IMR-90 (cell line): ENCODE measurements at regions not wholly inside any gene's neighbourhood (a gene's known extent, or its start where the extent isn't known, plus 50 kb on each side); places are given as distances from the start of the nearest gene placed in this dataset.

Experiments used
- ATAC-seq: fragments of 200-7000 bp; cut with Tn5 transposase; 2 replicates; pipeline ENCODE4 v1.9.1; 2020; ENCODE audit warnings: low read depth, mild to moderate bottlenecking, moderate library complexity
- BruUV-seq: library from RNA; stranded (reverse); fragments of 400-500 nt; replicated peaks from 2 replicates; lab custom pipeline; 2021; lab: Mats Ljungman, UMichigan
- CTCF ChIA-PET: fragments of 300-600 bp; formaldehyde crosslinking; extraction: SDS; loops from one replicate; lab custom pipeline; 2021; ENCODE audit warnings: antibody characterized with exemption; lab: Yijun Ruan, JAX
- POLR2A ChIA-PET: fragments of 300-600 bp; sonication (Branson Sonifier 250); formaldehyde crosslinking; loops from one replicate; lab custom pipeline; 2022; ENCODE audit warnings: antibody characterized with exemption; ENCODE audit not compliant: unreplicated experiment; lab: Charles Lee
- DNase-seq: peaks from one replicate; pipeline ENCODE4 v3.0.0; 2013
- H2AFZ ChIP-seq: replicated peaks from 2 replicates; pipeline ENCODE3; 2013; ENCODE audit warnings: low read length, mild to moderate bottlenecking; ENCODE audit not compliant: poor library complexity
- H2AK5ac ChIP-seq: 2 replicates; pipeline ENCODE4 v1.6.1; 2013; ENCODE audit warnings: low read depth, low read length, inconsistent platforms
- H2AK9ac ChIP-seq: replicated peaks from 2 replicates; pipeline ENCODE3; 2013; ENCODE audit warnings: mild to moderate bottlenecking, low read depth, low read length, moderate library complexity; ENCODE audit not compliant: poor library complexity
- H2BK120ac ChIP-seq: 2 replicates; pipeline ENCODE4 v1.6.1; 2013; ENCODE audit warnings: low read depth, low read length, inconsistent platforms
- H2BK15ac ChIP-seq: 3 replicates; pipeline ENCODE4 v1.6.1; 2013; ENCODE audit warnings: low read depth, low read length, inconsistent platforms
- H2BK20ac ChIP-seq: 2 replicates; pipeline ENCODE4 v1.6.1; 2013; ENCODE audit warnings: low read depth, mild to moderate bottlenecking, inconsistent platforms, low read length, moderate library complexity
- H2BK5ac ChIP-seq: 2 replicates; pipeline ENCODE4 v1.6.1; 2013; ENCODE audit warnings: mild to moderate bottlenecking, low read depth, low read length, inconsistent platforms; ENCODE audit not compliant: poor library complexity, severe bottlenecking
- H3K14ac ChIP-seq: replicated peaks from 2 replicates; pipeline ENCODE4 v1.6.1; 2013; ENCODE audit warnings: low read depth, low read length, inconsistent platforms
- H3K18ac ChIP-seq: 2 replicates; pipeline ENCODE4 v1.6.1; 2013; ENCODE audit warnings: low read depth, low read length, control low read depth
- H3K23ac ChIP-seq: 2 replicates; pipeline ENCODE4 v1.6.1; 2013; ENCODE audit warnings: low read depth, low read length, inconsistent platforms
- H3K27ac ChIP-seq: 2 replicates; pipeline ENCODE4 v1.5.1; 2013; ENCODE audit warnings: mild to moderate bottlenecking, control low read depth, low read length; ENCODE audit not compliant: insufficient read depth
- H3K27me3 ChIP-seq: 2 replicates; pipeline ENCODE4 v1.6.1; 2013; ENCODE audit warnings: low read length; ENCODE audit not compliant: control insufficient read depth, insufficient read depth
- H3K36me3 ChIP-seq: 2 replicates; pipeline ENCODE4 v1.6.1; 2013; ENCODE audit warnings: low read length, mixed read lengths; ENCODE audit not compliant: control insufficient read depth, insufficient read depth
- H3K4ac ChIP-seq: 2 replicates; pipeline ENCODE4 v1.6.1; 2013; ENCODE audit warnings: low read depth, low read length, inconsistent platforms
- H3K4me1 ChIP-seq: 2 replicates; pipeline ENCODE4 v1.6.1; 2013; ENCODE audit warnings: low read length, mixed read lengths; ENCODE audit not compliant: control insufficient read depth, insufficient read depth
- H3K4me2 ChIP-seq: 2 replicates; pipeline ENCODE4 v1.6.1; 2013; ENCODE audit warnings: low read depth, mild to moderate bottlenecking, control low read depth, low read length, moderate library complexity
- H3K4me3 ChIP-seq: 2 replicates; pipeline ENCODE4 v1.5.1; 2013; ENCODE audit warnings: low read depth, mild to moderate bottlenecking, control low read depth, low read length, moderate library complexity; ENCODE audit not compliant: insufficient read depth
- H3K56ac ChIP-seq: 2 replicates; pipeline ENCODE4 v1.6.1; 2013; ENCODE audit warnings: low read length, inconsistent platforms; ENCODE audit not compliant: insufficient read depth; ENCODE audit errors: extremely low read depth
- H3K79me1 ChIP-seq, 2 experiments: 2 replicates each; pipeline ENCODE4 v1.6.1; 2013; ENCODE audit warnings: low read length in 2 of 2, inconsistent platforms in 1 of 2, low read depth in 1 of 2
- H3K9ac ChIP-seq: 2 replicates; pipeline ENCODE4 v1.6.1; 2013; ENCODE audit warnings: low read depth, low read length, control low read depth
- H3K9me1 ChIP-seq: 2 replicates; pipeline ENCODE4 v1.6.1; 2013; ENCODE audit warnings: low read length, inconsistent platforms; ENCODE audit not compliant: insufficient read depth
- H3K9me3 ChIP-seq: 2 replicates; pipeline ENCODE4 v1.6.1; 2013; ENCODE audit warnings: low read length; ENCODE audit not compliant: control insufficient read depth, insufficient read depth
- H4K20me1 ChIP-seq: 2 replicates; pipeline ENCODE4 v1.6.1; 2013; ENCODE audit warnings: low read length, inconsistent platforms; ENCODE audit not compliant: insufficient read depth
- H4K5ac ChIP-seq: 2 replicates; pipeline ENCODE4 v1.6.1; 2013; ENCODE audit warnings: mild to moderate bottlenecking, low read depth, low read length, control low read depth
- H4K8ac ChIP-seq, 2 experiments: 2 replicates each; pipeline ENCODE4 v1.6.1; 2013; ENCODE audit warnings: low read depth in 2 of 2, low read length in 2 of 2, control low read depth in 1 of 2, inconsistent platforms in 1 of 2
- H4K91ac ChIP-seq: 2 replicates; pipeline ENCODE4 v1.6.1; 2013; ENCODE audit warnings: low read depth, low read length, inconsistent platforms; ENCODE audit not compliant: insufficient read depth
- BHLHE40 ChIP-seq: fragments of 150-350 bp; IDR thresholded peaks from 2 replicates; pipeline ENCODE4 v1.6.1; 2016; ENCODE audit warnings: mild to moderate bottlenecking, low read depth, low read length
- CEBPB ChIP-seq: IDR thresholded peaks from 2 replicates; pipeline ENCODE4 v1.6.1; 2012; ENCODE audit warnings: low read depth, low read length, improper control_type of control experiment
- CHD1 ChIP-seq: IDR thresholded peaks from 2 replicates; pipeline ENCODE4 v1.6.1; 2012; ENCODE audit warnings: low read depth, low read length, improper control_type of control experiment
- CTCF ChIP-seq: conservative IDR thresholded peaks from 2 replicates; pipeline ENCODE4 v1.5.1; 2012; ENCODE audit warnings: mild to moderate bottlenecking, low read depth, low read length, improper control_type of control experiment
- ELK1 ChIP-seq: fragments of 150-350 bp; IDR thresholded peaks from 2 replicates; pipeline ENCODE4 v1.6.1; 2016; ENCODE audit warnings: low read depth, mild to moderate bottlenecking, low read length, moderate library complexity, borderline replicate concordance
- FOS ChIP-seq: fragments of 150-350 bp; IDR thresholded peaks from 2 replicates; pipeline ENCODE4 v1.6.1; 2016; ENCODE audit warnings: low read depth, low read length
- MAFK ChIP-seq: IDR thresholded peaks from 2 replicates; pipeline ENCODE4 v1.6.1; 2012; ENCODE audit warnings: low read depth, low read length, improper control_type of control experiment
- MAZ ChIP-seq: IDR thresholded peaks from 2 replicates; pipeline ENCODE4 v1.6.1; 2012; ENCODE audit warnings: low read depth, mild to moderate bottlenecking, low read length, improper control_type of control experiment, moderate library complexity, borderline replicate concordance
- MXI1 ChIP-seq: IDR thresholded peaks from 2 replicates; pipeline ENCODE4 v1.6.1; 2012; ENCODE audit warnings: low read depth, mild to moderate bottlenecking, low read length, moderate library complexity, borderline replicate concordance
- NFE2L2 ChIP-seq: fragments of 150-350 bp; IDR thresholded peaks from 2 replicates; pipeline ENCODE4 v1.6.1; 2016; ENCODE audit warnings: low read depth, mild to moderate bottlenecking, low read length
- POLR2A ChIP-seq: IDR thresholded peaks from 2 replicates; pipeline ENCODE4 v1.6.1; 2012; ENCODE audit warnings: mild to moderate bottlenecking, low read depth, low read length
- RAD21 ChIP-seq: IDR thresholded peaks from 2 replicates; pipeline ENCODE4 v1.6.1; 2012; ENCODE audit warnings: low read length, improper control_type of control experiment
- RCOR1 ChIP-seq: IDR thresholded peaks from 2 replicates; pipeline ENCODE4 v1.6.1; 2012; ENCODE audit warnings: mild to moderate bottlenecking, low read length, improper control_type of control experiment; ENCODE audit not compliant: insufficient replicate concordance
- RFX5 ChIP-seq: IDR thresholded peaks from 2 replicates; pipeline ENCODE4 v1.8.0; 2012; ENCODE audit warnings: low read depth, mild to moderate bottlenecking, low read length, moderate library complexity
- SMC3 ChIP-seq: fragments of 150-350 bp; IDR thresholded peaks from 2 replicates; pipeline ENCODE4 v1.6.1; 2016; ENCODE audit warnings: low read depth, mild to moderate bottlenecking, antibody characterized with exemption, low read length, moderate library complexity
- USF2 ChIP-seq: fragments of 150-350 bp; IDR thresholded peaks from 2 replicates; pipeline ENCODE4 v1.6.1; 2017; ENCODE audit warnings: mild to moderate bottlenecking, antibody characterized with exemption, low read length, low read depth
- WGBS, 2 experiments: methylation state at CpG; one replicate each; pipeline versions ENCODE4 v1.1.5 to v1.1.7; 2013; ENCODE audit warnings: missing lambda C conversion rate in 2 of 2; ENCODE audit not compliant: insufficient read length in 1 of 2; ENCODE audit errors: extremely low coverage in 2 of 2; 5-methylcytosine and 5-hydroxymethylcytosine counted together
- dilution Hi-C: fragments of 300-500 bp; cut with HindIII; formaldehyde crosslinking; loops from one replicate; pipeline ENCODE4 v1.14.3; 2018; ENCODE audit warnings: low sequenced_read_pairs; ENCODE audit not compliant: unreplicated experiment
- in situ Hi-C: fragments of 300-500 bp; cut with MboI; formaldehyde crosslinking; loops from 3 replicates; pipeline ENCODE4 v1.14.3; 2019; ENCODE audit warnings: low sequenced_read_pairs, inconsistent platforms, mixed read lengths
- intact Hi-C: fragments of 100-400 bp; cut with micrococcal nuclease; formaldehyde crosslinking; loops from 2 replicates; pipeline ENCODE4 v1.10.0; 2022

GRCh38 chr16:56081371-56081770 is 109.9 kb upstream of the GNAO1 start:
- DNase-seq: no peak
- Histone ChIP-seq H2BK120ac (no peak overlapping the region), H3K4ac (no peak overlapping the region), H3K18ac (no peak overlapping the region), H3K4me1 (no peaks in the 10 kb centered on the region), H2AK9ac (no peak overlapping the region), H3K9me1 (no peaks in the 10 kb centered on the region), H3K27ac (no peak overlapping the region), H3K14ac (no peak overlapping the region), H4K91ac (no peak overlapping the region), H2AFZ (no peak overlapping the region), H3K4me3 (no peak overlapping the region), H3K27me3 (no peaks in the 10 kb centered on the region), H4K20me1 (no peaks in the 10 kb centered on the region), H3K36me3 (no peaks in the 10 kb centered on the region), H2BK15ac (no peak overlapping the region), H4K8ac (no peak overlapping the region), H2AK5ac (no peak overlapping the region), H3K4me2 (no peak overlapping the region), H3K23ac (no peak overlapping the region), H3K9me3 (no peaks in the 10 kb centered on the region), H3K9ac (no peak overlapping the region), H4K5ac (no peak overlapping the region), H3K56ac (no peak overlapping the region), H2BK5ac (no peak overlapping the region), H3K79me1 (no peaks in the 10 kb centered on the region), H2BK20ac (no peak overlapping the region)
- CTCF ChIA-PET: no interaction called here
- POLR2A ChIA-PET: no interaction called here
- ATAC-seq: no peak
- no CpG with 5 or more reads among the region's 2 CpGs for WGBS, 2 experiments
- TF ChIP-seq CHD1 (no peak), NFE2L2 (no peak), USF2 (no peak), MXI1 (no peak), RAD21 (no peak), RCOR1 (no peak), RFX5 (no peak), ELK1 (no peak), POLR2A (no peak), CTCF (no peak), SMC3 (no peak), MAFK (no peak), FOS (no peak), MAZ (no peak), BHLHE40 (no peak), CEBPB (no peak)
- BruUV-seq: no TSS peak
- dilution Hi-C loops: no loop called here
- intact Hi-C loops: no loop called here
- in situ Hi-C loops: no loop called here
